Transverse colon (tissue), 4 donors: ENCODE measurements at regions not wholly inside any gene's neighbourhood (a gene's known extent, or its start where the extent isn't known, plus 50 kb on each side); places are given as distances from the start of the nearest gene placed in this dataset.

Source experiments
- DNase-seq: peaks from one replicate; pipeline ENCODE4 v3.0.0-alpha.2; 2019
- H3K27ac ChIP-seq, 4 donors: fragments of 200-600 bp; sonication (generic); 2 replicates each; pipeline ENCODE4 v1.5.1; 2016 to 2018; ENCODE audit warnings: inconsistent platforms in 4 of 4
- H3K27me3 ChIP-seq: fragments of 200-600 bp; sonication (generic); 2 replicates; pipeline ENCODE4 v1.5.1; 2017; ENCODE audit warnings: inconsistent platforms
- H3K36me3 ChIP-seq, 4 donors: fragments of 200-600 bp; sonication (generic); 2 replicates each; pipeline ENCODE4 v1.5.1; 2017 to 2019; ENCODE audit warnings: inconsistent platforms in 4 of 4
- H3K4me1 ChIP-seq, 4 donors: fragments of 200-600 bp; sonication (generic); 2 replicates each; pipeline ENCODE4 v1.5.1; 2017 to 2020; ENCODE audit warnings: inconsistent platforms in 4 of 4
- H3K4me3 ChIP-seq, 4 donors: fragments of 200-600 bp; sonication (generic); 1 replicate in 1 of 4; 2 replicates in 3 of 4; pipeline versions ENCODE4 v1.5.1 to v1.6.1; 2017 to 2019; ENCODE audit warnings: inconsistent platforms in 4 of 4
- H3K9me3 ChIP-seq, 2 donors: fragments of 200-600 bp; sonication (generic); 2 replicates each; pipeline ENCODE4 v1.5.1; 2017 to 2019; ENCODE audit warnings: inconsistent platforms in 2 of 2
- EP300 ChIP-seq: sonication (generic); formaldehyde crosslinking; IDR thresholded peaks from one replicate; pipeline ENCODE4 v1.6.1; 2017; ENCODE audit warnings: antibody characterized with exemption, low read depth
- POLR2A ChIP-seq: fragments of 450-650 bp; IDR thresholded peaks from one replicate; pipeline ENCODE4 v1.6.1; 2016; ENCODE audit warnings: antibody characterized with exemption, mild to moderate bottlenecking, moderate library complexity
- POLR2AphosphoS5 ChIP-seq, 3 donors: sonication (generic); formaldehyde crosslinking; IDR thresholded peaks; one replicate each; pipeline ENCODE4 v1.6.1; 2016; ENCODE audit warnings: antibody characterized with exemption in 3 of 3
- WGBS, 2 donors: methylation state at CpG; one replicate each; pipeline ENCODE4 v1.1.5; 2018; ENCODE audit warnings: low coverage in 1 of 2; 5-methylcytosine and 5-hydroxymethylcytosine counted together
- in situ Hi-C, 4 donors: fragments of 200-750 bp; cut with MboI; loops; one replicate each; pipeline versions ENCODE4 v1.15.0 to v1.15.1; 2017; ENCODE audit warnings: low sequenced_read_pairs in 3 of 4, low pct_ligation_motif_present in 1 of 4, low pct_unique_long_range_greater_than_20kb in 1 of 4
- intact Hi-C: fragments of 100-400 bp; cut with DNase I; formaldehyde crosslinking; loops from one replicate; pipeline ENCODE4 v1.15.1; 2023; ENCODE audit warnings: low total_unique reads
- TF ChIP-seq, protein P1 (sequence below), 5 experiments: fragments of 200-600 bp in 3 of 5; fragments of 450-650 bp in 2 of 5; sonication (generic) in 3 of 5; IDR thresholded peaks; 1 replicate in 2 of 5; 2 replicates in 3 of 5; pipeline ENCODE4 v1.5.1; 2016 to 2017; ENCODE audit warnings: antibody characterized with exemption in 5 of 5, inconsistent platforms in 3 of 5, mild to moderate bottlenecking in 2 of 5, moderate library complexity in 1 of 5

DNA sequence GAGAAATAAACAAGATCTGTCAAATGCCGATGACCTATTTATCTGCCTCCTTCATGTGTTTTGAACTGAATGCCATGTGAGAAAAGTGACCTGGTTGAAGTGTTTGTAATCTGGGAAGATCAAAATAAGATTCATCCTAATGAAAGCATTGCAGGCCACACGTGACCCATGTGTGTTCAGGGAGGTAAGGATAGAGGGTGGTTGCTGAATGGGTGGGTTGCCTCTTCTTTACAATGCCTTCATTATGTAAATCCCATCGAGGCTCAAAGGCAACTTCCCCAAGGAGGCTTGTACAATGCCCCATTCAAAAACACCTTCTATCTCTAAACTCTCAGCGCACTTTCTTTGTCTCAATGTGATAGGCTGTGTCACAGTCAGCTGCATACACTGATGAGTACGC, 273.1 kb downstream of the LRATD1 start:
- no peaks in the 10 kb centered on the region for H3K27me3 ChIP-seq
- in situ Hi-C loops (no loop called here), intact Hi-C loops (no loop called here)
- no peak for DNase-seq
- H3K27ac ChIP-seq = no peak overlapping the region
- no peaks in the 10 kb centered on the region for H3K9me3 ChIP-seq
- TF ChIP-seq, protein P1, sequence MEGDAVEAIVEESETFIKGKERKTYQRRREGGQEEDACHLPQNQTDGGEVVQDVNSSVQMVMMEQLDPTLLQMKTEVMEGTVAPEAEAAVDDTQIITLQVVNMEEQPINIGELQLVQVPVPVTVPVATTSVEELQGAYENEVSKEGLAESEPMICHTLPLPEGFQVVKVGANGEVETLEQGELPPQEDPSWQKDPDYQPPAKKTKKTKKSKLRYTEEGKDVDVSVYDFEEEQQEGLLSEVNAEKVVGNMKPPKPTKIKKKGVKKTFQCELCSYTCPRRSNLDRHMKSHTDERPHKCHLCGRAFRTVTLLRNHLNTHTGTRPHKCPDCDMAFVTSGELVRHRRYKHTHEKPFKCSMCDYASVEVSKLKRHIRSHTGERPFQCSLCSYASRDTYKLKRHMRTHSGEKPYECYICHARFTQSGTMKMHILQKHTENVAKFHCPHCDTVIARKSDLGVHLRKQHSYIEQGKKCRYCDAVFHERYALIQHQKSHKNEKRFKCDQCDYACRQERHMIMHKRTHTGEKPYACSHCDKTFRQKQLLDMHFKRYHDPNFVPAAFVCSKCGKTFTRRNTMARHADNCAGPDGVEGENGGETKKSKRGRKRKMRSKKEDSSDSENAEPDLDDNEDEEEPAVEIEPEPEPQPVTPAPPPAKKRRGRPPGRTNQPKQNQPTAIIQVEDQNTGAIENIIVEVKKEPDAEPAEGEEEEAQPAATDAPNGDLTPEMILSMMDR (IDR thresholded peaks at IDR 0.05) = no peak
- no peak for TF ChIP-seq EP300
- TF ChIP-seq POLR2AphosphoS5 (IDR thresholded peaks at IDR 0.05) = no peak
- no peak for TF ChIP-seq POLR2A
- 82 to 90% methylated on average over 3 to 5 of the region's 5 CpGs for WGBS, 2 donors
- H3K36me3 ChIP-seq = no peaks in the 10 kb centered on the region
- H3K4me1 ChIP-seq = no peaks in the 10 kb centered on the region
- no peak overlapping the region for H3K4me3 ChIP-seq

DNA sequence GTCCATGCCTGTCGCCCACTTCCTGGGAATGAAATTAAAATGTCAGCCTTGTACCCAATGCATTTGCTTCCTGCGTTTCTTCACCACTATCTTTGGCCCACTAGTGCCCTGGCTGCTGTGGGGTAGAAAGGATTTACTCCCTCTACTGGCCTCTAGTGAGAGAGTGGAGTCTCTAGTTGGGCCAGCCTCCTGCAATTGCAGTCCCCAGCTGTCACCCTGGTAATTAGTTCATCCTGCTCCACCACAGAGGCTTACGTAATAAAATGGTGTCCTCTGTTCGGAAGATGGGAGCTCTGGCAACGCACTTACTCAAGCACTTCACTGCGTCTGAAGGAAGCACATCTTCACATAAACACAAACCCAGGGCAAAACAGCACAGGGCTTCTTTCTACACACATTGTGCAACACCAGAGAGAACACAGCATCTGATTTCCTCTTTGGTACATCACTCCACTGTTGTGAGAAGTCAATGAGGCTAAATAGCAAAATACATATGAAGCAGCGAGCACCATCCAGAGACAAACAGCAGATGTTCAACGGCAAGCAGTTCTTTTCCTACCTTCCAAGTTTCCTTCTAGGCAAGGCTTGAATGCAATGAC, 274.6 kb downstream of the LRATD1 start:
- no peaks in the 10 kb centered on the region for H3K4me1 ChIP-seq
- H3K4me3 ChIP-seq = no peak overlapping the region
- WGBS, 2 donors = 70 to 92% methylated on average over 2 to 8 of the region's 8 CpGs
- TF ChIP-seq, protein P1 (IDR thresholded peaks at IDR 0.05) = peak in 1 of 5 experiments; percentile 15
- TF ChIP-seq POLR2AphosphoS5 (IDR thresholded peaks at IDR 0.05) (no peak), EP300 (no peak), POLR2A (no peak)
- H3K9me3 ChIP-seq = no peaks in the 10 kb centered on the region
- DNase-seq = no peak
- in situ Hi-C loops (no loop called here), intact Hi-C loops (no loop called here)
- H3K36me3 ChIP-seq = no peaks in the 10 kb centered on the region
- H3K27me3 ChIP-seq = no peaks in the 10 kb centered on the region
- H3K27ac ChIP-seq = no peak overlapping the region

DNA sequence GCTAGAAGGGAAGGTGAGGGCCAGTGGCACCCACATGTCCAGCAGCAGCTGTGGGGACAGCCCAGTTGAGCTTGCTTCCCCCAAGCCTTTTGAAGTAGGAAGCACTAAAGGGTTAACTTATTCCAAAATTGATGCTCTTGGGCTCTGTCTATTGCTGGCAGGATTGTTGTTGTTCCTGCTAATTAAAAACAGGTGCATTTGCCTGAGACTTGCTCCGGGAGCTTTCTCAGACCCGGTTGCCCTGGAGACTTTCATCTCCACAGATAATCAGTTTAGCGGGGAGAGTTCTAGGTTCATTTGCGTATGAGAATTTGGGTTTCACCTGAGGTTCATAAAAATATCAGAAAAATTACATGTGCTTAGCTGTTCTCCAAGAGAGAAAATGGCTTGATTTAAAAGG, 277.3 kb downstream of the LRATD1 start:
- Histone ChIP-seq H3K27me3 (no peaks in the 10 kb centered on the region), H3K4me1 (no peaks in the 10 kb centered on the region), H3K4me3 (no peak overlapping the region), H3K27ac (no peak overlapping the region), H3K9me3 (no peaks in the 10 kb centered on the region), H3K36me3 (no peaks in the 10 kb centered on the region)
- intact Hi-C loops (no loop called here), in situ Hi-C loops (no loop called here)
- WGBS, 2 donors = 75 to 90% methylated on average over 3 to 4 of the region's 4 CpGs
- TF ChIP-seq, protein P1 (IDR thresholded peaks at IDR 0.05) = no peak
- no peak for DNase-seq

DNA sequence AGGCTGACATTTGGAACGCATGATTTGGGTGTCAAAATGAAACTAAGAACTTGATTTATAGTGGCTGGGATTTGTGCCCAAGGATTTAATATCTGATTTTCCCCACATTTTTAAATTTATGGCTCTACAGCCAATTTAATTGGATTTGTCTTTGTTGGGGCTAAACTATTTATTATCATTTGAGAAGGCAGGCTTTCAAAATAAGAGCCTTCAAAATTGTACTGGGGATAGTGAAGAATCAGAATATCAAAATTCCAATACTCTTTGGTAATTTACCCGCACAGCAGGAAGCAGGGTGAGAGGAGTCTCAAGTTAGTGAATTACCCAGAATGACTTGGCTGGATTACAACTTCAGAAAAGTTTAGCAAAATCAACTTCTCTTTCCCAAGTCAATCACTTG, 278.1 kb downstream of the LRATD1 start:
- Histone ChIP-seq H3K36me3 (no peaks in the 10 kb centered on the region), H3K4me3 (no peak overlapping the region), H3K27me3 (no peaks in the 10 kb centered on the region), H3K27ac (no peak overlapping the region), H3K4me1 (no peaks in the 10 kb centered on the region), H3K9me3 (no peaks in the 10 kb centered on the region)
- TF ChIP-seq, protein P1 (IDR thresholded peaks at IDR 0.05) = no peak
- TF ChIP-seq POLR2AphosphoS5 (IDR thresholded peaks at IDR 0.05) (no peak), EP300 (no peak), POLR2A (no peak)
- 50 to 60% methylated on average over 1 to 2 of the region's 2 CpGs for WGBS, 2 donors
- no peak for DNase-seq
- intact Hi-C loops = no loop called here
- in situ Hi-C loops = no loop called here
